Renal cortical epithelial cell (primary cell): ENCODE measurements at regions not wholly inside any gene's neighbourhood (a gene's known extent, or its start where the extent isn't known, plus 50 kb on each side); places are given as distances from the start of the nearest gene placed in this dataset.

Experiments
- DNase-seq: peaks from one replicate; pipeline ENCODE4 v3.0.0-alpha.2; 2011; ENCODE audit warnings: low read depth

- no peak for DNase-seq
Observed at GRCh38 chr2:237244178-237244577, 158.5 kb downstream of the COPS8 start.

GRCh38 chr2:237244976-237245646 is 159.4 kb downstream of the COPS8 start:
- DNase-seq = no peak

- DNase-seq = no peak
Observed at GRCh38 chr2:237250599-237250998, 163.4 kb downstream of the COL6A3 start.

- no peak for DNase-seq
Observed at GRCh38 chr2:237251986-237252385, 162.0 kb downstream of the COL6A3 start.

GRCh38 chr2:237253046-237253702 is 160.8 kb downstream of the COL6A3 start:
- DNase-seq = peak; percentile 51

- no peak for DNase-seq
Observed at GRCh38 chr2:237254369-237254861, 159.5 kb downstream of the COL6A3 start.

GRCh38 chr2:237254911-237255578 is 158.9 kb downstream of the COL6A3 start:
- DNase-seq = peak; percentile 84

GRCh38 chr2:237256887-237257286 is 157.1 kb downstream of the COL6A3 start:
- DNase-seq = peak; percentile 37

GRCh38 chr2:237257471-237257951 is 156.5 kb downstream of the COL6A3 start:
- no peak for DNase-seq

GRCh38 chr2:237258116-237258515 is 155.8 kb downstream of the COL6A3 start:
- no peak for DNase-seq

GRCh38 chr2:237258615-237259014 is 155.3 kb downstream of the COL6A3 start:
- DNase-seq = no peak

GRCh38 chr2:237259201-237259600 is 154.8 kb downstream of the COL6A3 start:
- DNase-seq = no peak

GRCh38 chr2:237260039-237260620 is 153.8 kb downstream of the COL6A3 start:
- no peak for DNase-seq

GRCh38 chr2:237260686-237261085 is 153.3 kb downstream of the COL6A3 start:
- DNase-seq = no peak

GRCh38 chr2:237261327-237261726 is 152.6 kb downstream of the COL6A3 start:
- DNase-seq = no peak

- DNase-seq = peak; percentile 91
Observed at GRCh38 chr2:237262838-237263771, 150.9 kb downstream of the COL6A3 start.

- no peak for DNase-seq
Observed at GRCh38 chr2:237264480-237265219, 149.3 kb downstream of the COL6A3 start.

- no peak for DNase-seq
Observed at GRCh38 chr2:237268004-237268708, 145.8 kb downstream of the COL6A3 start.

- DNase-seq = peak; percentile 79
Observed at GRCh38 chr2:237269138-237269875, 144.7 kb downstream of the COL6A3 start.
